Stimulated activated CD8-positive, alpha-beta memory T cell treated with anti-CD3 and anti-CD28 coated beads, Interleukin-4, amount 100 ng/mL, for 24 hours (primary cell): ENCODE measurements at regions not wholly inside any gene's neighbourhood (a gene's known extent, or its start where the extent isn't known, plus 50 kb on each side); places are given as distances from the start of the nearest gene placed in this dataset.
"Not testable (repeated sequence)": the region's sequence is repeated elsewhere in the genome, so short reads cannot be mapped to it uniquely, and the experiment has no call there.

ENCODE experiments used
- DNase-seq: peaks from one replicate; pipeline ENCODE4 v3.0.0-alpha.2; 2020; ENCODE audit warnings: low read depth

GRCh38 chr5:66234241-66234640 is 90.1 kb downstream of the SREK1 start:
- DNase-seq = no peak

GRCh38 chr5:66238435-66238834 is 94.3 kb downstream of the SREK1 start:
- no peak for DNase-seq

- DNase-seq = no peak
Observed at GRCh38 chr5:66239034-66239433, 94.9 kb downstream of the SREK1 start.

GRCh38 chr5:66241136-66241825 is 97.2 kb downstream of the SREK1 start:
- DNase-seq = no peak

DNA sequence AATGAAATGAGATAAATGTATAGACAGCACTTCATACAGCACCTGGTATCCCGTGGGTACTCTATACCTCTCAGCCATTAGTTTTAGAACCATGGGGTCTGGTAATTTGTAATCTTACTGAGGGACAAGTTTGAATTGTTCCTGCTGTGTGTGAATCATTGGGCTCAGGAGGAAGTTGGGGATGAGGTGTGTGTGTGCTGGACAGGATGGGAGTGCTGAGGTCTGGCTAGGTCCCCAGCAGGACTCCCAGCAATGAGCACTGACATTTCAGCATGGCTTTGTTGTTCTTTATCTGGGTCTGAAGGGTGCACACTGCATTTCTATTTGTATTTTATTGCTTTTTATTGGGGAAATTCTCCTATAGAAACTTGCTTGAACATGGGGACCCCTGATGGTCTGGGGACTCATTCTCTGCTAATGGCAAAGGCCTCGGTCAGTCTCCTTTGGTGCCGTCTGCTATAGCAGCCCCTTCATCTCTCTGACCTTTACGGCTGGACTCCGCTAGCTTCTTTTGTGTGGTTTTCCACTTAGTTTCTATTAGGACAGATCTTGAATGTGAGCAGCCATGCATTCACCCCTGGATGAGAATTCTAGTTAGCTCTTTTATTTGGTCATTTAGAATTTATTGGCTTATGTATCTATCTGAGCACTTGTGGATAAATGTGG is 98.1 kb downstream of the SREK1 start:
- no peak for DNase-seq

DNA sequence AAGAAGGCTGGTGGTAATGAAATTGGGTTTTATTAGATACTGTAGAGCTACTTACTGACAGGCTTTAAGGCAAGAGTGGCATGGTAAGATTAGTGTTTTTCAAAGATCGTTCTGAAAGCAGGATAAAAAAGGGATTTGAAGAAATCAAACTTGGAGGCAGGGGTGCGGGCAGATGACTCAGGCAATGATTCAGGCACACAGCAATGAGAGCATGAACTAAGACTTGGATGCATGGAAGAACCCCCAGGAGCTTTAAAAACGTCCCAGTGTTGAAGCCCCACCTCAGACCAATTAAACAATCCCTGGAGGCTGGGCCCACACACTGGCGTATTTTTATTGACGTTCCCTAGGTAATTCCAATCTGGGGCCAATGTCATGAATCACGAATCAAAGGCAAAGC is 102.5 kb downstream of the SREK1 start:
- DNase-seq = no peak

DNA sequence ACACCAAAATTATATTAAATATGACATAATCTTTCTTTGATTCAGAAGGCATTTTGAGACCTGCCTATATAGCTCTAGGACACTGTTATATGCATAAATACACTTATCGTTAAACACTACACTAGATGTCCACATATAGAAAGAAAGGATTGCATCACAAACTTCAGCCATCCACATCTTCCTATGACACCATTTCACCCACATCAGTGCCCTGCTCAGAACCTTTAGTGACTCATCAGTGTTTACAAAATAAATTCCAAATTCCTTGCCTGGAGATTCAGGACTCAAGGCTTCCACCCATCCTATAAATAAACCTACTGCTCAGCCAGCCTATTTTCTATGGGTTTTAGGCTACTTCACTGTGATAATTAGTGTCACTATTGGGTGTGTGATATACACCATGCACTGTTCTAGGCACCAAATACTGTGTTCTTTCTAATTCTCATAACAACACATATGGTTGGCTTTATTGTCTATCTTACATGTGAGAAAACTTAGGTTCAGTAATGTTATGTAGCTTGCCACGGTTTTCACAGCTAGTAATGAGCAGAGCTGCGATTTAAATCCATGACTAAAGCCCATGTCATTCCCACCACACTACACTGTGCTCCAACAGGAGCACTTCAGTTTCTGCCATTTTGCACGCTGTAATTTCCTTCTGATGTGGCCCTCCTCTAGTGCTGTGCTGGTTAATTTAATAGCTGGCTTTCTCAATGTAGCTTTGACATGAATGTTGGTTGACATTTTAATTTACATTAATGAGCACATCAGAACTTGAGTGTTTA is 103.3 kb downstream of the SREK1 start:
- DNase-seq = no peak

DNA sequence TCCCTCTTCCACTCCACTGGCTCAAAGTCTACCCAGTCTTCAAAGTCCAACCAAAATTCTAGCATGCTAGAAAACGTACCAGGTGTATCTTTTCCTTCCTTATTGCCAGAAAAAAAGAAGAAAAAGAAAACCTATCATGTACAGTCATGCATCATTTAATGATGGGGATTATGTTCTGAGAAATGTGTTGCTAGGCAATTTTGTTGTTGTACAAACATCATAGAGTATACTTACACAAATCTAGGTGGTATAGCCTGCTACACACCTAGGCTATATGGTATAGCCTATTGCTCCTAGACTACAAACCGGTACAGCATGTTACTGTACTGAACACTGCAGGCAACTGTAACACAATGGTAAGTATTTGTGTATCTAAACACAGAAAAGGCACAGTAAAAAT is 104.8 kb downstream of the SREK1 start:
- no peak for DNase-seq

- no peak for DNase-seq
Observed at GRCh38 chr5:66249920-66250319, 105.8 kb downstream of the SREK1 start.

DNA sequence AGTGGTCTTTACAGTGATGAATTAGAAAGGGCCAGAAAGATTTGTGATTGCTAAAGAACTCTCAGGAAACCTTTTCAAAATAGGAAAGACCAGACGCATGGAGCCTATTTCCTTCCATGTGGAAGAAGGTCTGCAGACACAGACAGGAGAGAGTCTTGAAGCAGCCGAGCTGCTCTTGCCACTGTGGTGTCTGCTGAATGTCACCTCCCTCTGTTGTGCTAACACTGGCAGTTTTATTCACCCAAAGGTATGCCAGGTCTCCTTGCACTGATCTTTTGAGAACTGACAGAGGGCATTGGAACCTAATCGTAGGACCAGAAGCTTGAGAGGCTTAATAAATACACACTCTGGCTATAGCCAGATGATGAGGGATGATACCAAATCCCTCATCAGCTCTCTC is 108.7 kb downstream of the SREK1 start:
- DNase-seq = no peak

DNA sequence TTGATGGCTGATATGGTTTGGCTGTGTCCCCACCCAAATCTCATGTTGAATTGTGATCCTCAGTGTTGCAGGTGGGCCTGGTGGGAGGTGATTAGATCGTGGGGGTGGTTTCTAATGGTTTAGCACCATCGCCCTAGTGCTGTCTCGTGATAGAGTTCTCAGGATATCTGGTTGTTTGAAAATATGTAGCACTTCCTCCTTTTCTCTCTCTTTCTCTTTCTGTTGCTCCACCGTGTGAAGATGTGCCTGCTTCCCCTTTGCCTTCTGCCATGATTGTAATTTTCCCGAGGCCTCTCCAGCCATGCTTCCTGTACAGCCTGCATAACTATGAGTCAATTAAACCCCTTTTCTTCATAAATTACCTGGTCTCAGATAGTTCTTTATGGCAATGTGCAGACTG is 111.6 kb downstream of the SREK1 start:
- no peak for DNase-seq

DNA sequence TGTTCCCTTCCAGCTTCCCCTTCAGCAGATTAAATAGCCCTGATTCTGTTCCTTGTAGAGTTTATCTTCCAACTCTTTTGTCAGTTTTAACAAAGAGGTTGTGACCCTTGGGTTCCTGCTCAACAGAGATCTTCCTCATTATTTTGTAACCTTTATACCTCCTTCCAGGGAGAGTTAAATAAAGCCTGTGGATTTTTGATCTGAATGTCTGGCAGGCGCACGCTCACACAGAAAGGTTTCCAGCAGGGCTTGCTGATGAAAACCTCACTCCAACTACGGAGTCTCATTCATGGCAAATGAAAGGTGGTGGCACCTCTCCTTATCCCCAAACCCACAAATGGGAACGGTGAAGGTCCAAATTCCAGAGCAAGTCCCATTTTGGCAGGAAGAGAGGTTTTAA is 129.0 kb downstream of the SREK1 start:
- DNase-seq = no peak

- no peak for DNase-seq
Observed at GRCh38 chr5:66276986-66277385, 132.9 kb downstream of the SREK1 start.

GRCh38 chr5:66277981-66278380 is 133.9 kb downstream of the SREK1 start:
- no peak for DNase-seq

GRCh38 chr5:66281294-66281693 is 137.2 kb downstream of the SREK1 start:
- DNase-seq = no peak

DNA sequence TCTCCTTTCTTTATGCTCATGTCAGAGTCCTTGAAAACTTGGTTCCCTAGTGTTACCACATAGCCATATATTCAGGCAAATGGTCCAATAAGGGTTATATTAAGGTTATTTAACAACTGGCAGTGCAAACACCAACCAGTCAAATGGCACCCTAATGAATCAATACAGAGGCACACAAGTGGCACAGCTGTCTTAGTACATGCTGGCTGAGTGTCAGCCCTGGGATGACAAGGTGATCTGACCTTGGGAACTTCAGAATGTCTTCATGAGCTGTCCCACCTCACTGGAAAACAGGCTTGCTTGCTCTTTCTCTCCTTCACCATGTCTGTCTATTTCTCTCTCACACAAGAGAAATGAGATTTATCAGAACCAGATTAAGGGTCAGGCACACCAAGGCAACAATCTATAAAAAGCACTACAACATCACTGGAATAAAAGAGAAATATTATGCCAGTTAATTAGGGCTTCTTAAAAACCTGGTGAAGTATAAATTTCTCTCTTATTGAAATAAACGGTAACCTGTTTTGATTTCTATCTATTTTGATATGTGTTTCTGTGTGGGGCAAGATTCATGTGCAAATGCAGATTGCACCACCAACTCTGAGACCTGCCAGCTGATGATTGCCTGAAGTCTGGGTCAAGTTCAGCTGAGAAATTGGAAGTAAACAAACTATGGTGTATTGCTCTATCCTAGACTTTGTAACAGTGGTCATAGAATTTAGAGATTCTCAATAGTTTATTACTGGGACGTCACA is 140.7 kb downstream of the SREK1 start:
- DNase-seq = no peak

- DNase-seq = no peak
Observed at GRCh38 chr5:66285343-66285922, 141.3 kb downstream of the SREK1 start.

GRCh38 chr5:66291771-66292170 is 147.7 kb downstream of the SREK1 start:
- DNase-seq = no peak

- DNase-seq = not testable (repeated sequence)
Observed at GRCh38 chr5:66293851-66294250, 149.8 kb downstream of the SREK1 start.

DNA sequence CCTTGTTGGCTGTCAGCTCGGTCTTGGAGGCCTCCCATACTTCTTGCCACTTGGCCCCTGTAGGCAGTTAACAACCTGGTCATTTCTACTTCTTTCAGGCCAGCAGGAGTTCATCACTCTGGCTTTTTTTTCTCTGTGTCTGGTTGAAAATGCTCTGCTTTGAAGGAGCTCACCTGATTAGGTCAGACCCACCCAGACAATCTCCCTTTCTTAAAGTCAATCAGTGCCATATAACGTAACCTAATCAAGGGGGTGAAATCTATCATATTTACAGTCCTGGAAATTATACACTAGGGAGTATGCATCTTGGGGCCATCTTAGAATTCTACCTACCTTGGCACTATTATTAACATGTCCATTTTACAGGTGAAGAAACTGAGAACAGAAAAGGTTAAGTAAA is 155.4 kb downstream of the SREK1 start:
- no peak for DNase-seq

- DNase-seq = no peak
Observed at GRCh38 chr5:66302344-66302743, 158.2 kb downstream of the SREK1 start.
